ENCODE measurements at regions not wholly inside any gene's neighbourhood (a gene's known extent, or its start where the extent isn't known, plus 50 kb on each side); places are given as distances from the start of the nearest gene placed in this dataset.

DNA sequence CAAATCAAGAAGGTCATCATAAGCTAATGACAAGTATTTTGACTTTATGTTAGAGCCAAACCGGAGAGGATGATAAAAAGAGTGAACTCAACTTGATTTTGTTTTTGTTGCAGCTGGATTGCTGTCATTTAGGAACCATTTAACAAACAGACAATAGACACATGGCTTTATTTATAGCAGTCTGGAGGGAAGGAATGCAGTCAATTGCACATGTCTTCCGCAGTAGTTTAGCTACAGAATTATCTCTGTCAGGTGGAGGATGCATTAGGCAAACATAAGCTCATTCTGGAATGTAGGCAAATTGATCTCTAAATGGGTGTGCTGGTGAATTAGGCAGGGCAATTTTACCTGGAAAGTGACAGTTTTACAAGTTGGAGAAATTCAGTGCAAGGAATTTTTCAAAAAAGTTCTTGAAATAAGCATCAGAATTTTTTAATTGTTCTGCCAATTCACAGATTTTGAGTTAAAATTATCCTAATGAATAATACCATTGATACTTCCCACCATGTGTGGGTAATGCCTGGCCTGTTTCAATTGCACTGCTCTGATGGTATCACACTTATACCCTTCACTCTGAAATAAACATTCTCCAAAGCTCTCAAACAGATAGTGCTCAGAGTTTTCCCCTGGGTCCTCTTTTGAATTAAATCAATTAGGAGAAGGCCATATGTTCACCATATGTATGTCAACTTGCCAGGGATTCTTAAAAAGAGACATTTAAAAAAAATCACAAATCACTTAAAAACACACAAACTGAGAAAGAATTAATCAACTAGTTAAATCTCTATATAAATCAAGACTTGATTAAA, 318.3 kb downstream of the NDFIP2 start:
- RAD21 ChIA-PET (ENCODE audit: unreplicated experiment), result interaction anchor here (0.7 kb wide), 1 partner anchor 28 kb away, joined by 3 read pairs; no protein-coding TSS in a partner anchor
- H3K4me1 ChIP-seq (ENCODE audit: control insufficient read depth, insufficient read depth, low read length), result no peaks in the 10 kb centered on the region
- no peak overlapping the region for H3K9ac ChIP-seq (ENCODE audit: control insufficient read depth, insufficient read depth, low read length)
- no peak for FAIRE-seq
- no peaks in the 10 kb centered on the region for H3K36me3 ChIP-seq (ENCODE audit: control insufficient read depth in 2 of 2, insufficient read depth in 2 of 2, low read length in 1 of 2)
- H3K4me2 ChIP-seq (ENCODE audit: control insufficient read depth, insufficient read depth), result no peak overlapping the region
- SMC1A ChIA-PET (ENCODE audit: uncharacterized antibody, unreplicated experiment), result interaction anchor here (0.7 to 3.3 kb wide), 10 partner anchors 9 to 259 kb away, joined by 3 to 20 read pairs (median 4); no protein-coding TSS in a partner anchor
- TF ChIP-seq RAD21 (IDR thresholded peaks at IDR 0.05; ENCODE audit: insufficient read depth, low read depth, low read length) (no peak), NFXL1 (IDR thresholded peaks at IDR 0.05; ENCODE audit: borderline replicate concordance) (no peak), POLR2A (IDR thresholded peaks at IDR 0.05; ENCODE audit: low read depth, low read length) (no peak), SMARCA5 (IDR thresholded peaks at IDR 0.05) (no peak), CHD1 (IDR thresholded peaks at IDR 0.05; ENCODE audit: low read depth, low read length) (no peak), SIX5 (IDR thresholded peaks at IDR 0.05; ENCODE audit: low read depth, low read length, severe bottlenecking) (no peak), BMI1 (IDR thresholded peaks at IDR 0.05; ENCODE audit: borderline replicate concordance) (no peak)
- TF ChIP-seq, protein P1, sequence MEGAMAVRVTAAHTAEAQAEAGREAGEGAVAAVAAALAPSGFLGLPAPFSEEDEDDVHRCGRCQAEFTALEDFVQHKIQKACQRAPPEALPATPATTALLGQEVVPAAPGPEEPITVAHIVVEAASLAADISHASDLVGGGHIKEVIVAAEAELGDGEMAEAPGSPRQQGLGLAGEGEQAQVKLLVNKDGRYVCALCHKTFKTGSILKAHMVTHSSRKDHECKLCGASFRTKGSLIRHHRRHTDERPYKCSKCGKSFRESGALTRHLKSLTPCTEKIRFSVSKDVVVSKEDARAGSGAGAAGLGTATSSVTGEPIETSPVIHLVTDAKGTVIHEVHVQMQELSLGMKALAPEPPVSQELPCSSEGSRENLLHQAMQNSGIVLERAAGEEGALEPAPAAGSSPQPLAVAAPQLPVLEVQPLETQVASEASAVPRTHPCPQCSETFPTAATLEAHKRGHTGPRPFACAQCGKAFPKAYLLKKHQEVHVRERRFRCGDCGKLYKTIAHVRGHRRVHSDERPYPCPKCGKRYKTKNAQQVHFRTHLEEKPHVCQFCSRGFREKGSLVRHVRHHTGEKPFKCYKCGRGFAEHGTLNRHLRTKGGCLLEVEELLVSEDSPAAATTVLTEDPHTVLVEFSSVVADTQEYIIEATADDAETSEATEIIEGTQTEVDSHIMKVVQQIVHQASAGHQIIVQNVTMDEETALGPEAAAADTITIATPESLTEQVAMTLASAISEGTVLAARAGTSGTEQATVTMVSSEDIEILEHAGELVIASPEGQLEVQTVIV (IDR thresholded peaks at IDR 0.05; ENCODE audit: borderline replicate concordance, partially characterized antibody), result no peak
- TF ChIP-seq, protein P2, sequence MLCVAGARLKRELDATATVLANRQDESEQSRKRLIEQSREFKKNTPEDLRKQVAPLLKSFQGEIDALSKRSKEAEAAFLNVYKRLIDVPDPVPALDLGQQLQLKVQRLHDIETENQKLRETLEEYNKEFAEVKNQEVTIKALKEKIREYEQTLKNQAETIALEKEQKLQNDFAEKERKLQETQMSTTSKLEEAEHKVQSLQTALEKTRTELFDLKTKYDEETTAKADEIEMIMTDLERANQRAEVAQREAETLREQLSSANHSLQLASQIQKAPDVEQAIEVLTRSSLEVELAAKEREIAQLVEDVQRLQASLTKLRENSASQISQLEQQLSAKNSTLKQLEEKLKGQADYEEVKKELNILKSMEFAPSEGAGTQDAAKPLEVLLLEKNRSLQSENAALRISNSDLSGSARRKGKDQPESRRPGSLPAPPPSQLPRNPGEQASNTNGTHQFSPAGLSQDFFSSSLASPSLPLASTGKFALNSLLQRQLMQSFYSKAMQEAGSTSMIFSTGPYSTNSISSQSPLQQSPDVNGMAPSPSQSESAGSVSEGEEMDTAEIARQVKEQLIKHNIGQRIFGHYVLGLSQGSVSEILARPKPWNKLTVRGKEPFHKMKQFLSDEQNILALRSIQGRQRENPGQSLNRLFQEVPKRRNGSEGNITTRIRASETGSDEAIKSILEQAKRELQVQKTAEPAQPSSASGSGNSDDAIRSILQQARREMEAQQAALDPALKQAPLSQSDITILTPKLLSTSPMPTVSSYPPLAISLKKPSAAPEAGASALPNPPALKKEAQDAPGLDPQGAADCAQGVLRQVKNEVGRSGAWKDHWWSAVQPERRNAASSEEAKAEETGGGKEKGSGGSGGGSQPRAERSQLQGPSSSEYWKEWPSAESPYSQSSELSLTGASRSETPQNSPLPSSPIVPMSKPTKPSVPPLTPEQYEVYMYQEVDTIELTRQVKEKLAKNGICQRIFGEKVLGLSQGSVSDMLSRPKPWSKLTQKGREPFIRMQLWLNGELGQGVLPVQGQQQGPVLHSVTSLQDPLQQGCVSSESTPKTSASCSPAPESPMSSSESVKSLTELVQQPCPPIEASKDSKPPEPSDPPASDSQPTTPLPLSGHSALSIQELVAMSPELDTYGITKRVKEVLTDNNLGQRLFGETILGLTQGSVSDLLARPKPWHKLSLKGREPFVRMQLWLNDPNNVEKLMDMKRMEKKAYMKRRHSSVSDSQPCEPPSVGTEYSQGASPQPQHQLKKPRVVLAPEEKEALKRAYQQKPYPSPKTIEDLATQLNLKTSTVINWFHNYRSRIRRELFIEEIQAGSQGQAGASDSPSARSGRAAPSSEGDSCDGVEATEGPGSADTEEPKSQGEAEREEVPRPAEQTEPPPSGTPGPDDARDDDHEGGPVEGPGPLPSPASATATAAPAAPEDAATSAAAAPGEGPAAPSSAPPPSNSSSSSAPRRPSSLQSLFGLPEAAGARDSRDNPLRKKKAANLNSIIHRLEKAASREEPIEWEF (IDR thresholded peaks at IDR 0.05; ENCODE audit: insufficient replicate concordance, low read depth, low read length), result no peak
- POLR2A ChIA-PET, result interaction anchor here (0.6 to 1.1 kb wide), 2 partner anchors 71 to 115 kb away, joined by 3 read pairs; no protein-coding TSS in a partner anchor
- H3K4me3 ChIP-seq, result no peak overlapping the region
- DNase-seq (ENCODE audit: low read depth, low spot score), result no peak
- no peak overlapping the region for H2AFZ ChIP-seq (ENCODE audit: control insufficient read depth, low read depth, low read length)
- no peaks in the 10 kb centered on the region for H3K27me3 ChIP-seq (replicated peaks in 1 of 2; ENCODE audit: control insufficient read depth in 2 of 2, insufficient read depth in 2 of 2, low read length in 1 of 2)
- H3K27ac ChIP-seq (ENCODE audit: control insufficient read depth, insufficient read depth), result no peak overlapping the region
- intact Hi-C loops (cut with micrococcal nuclease; ENCODE audit: unreplicated experiment), result no loop called here
- no peak for ATAC-seq
- no TSS peak for BruUV-seq (replicated peaks)
- no peaks in the 10 kb centered on the region for H4K20me1 ChIP-seq (ENCODE audit: control insufficient read depth, insufficient read depth)
- no peaks in the 10 kb centered on the region for H3K79me2 ChIP-seq (ENCODE audit: control insufficient read depth, insufficient read depth, low read length)
- CTCF ChIA-PET, result interaction anchor here (1.0 to 1.9 kb wide), 5 partner anchors 14 to 1219 kb away, joined by 3 to 4 read pairs (median 3); no protein-coding TSS in a partner anchor
- WGBS (ENCODE audit: insufficient coverage, insufficient replicate concordance, low lambda C conversion rate, missing lambda C conversion rate), result 0% methylated on average over 2 of the region's 2 CpGs
- H3K9me3 ChIP-seq (replicated peaks; ENCODE audit: control insufficient read depth, insufficient read depth, low read length), result no peaks in the 10 kb centered on the region
- in situ Hi-C loops (cut with MboI), result no loop called here

All from GM12878 (cell line).